ENCODE measurements at regions not wholly inside any gene's neighbourhood (a gene's known extent, or its start where the extent isn't known, plus 50 kb on each side); places are given as distances from the start of the nearest gene placed in this dataset.

- no peak for TF ChIP-seq ELF1 (IDR thresholded peaks at IDR 0.05; ENCODE audit: borderline replicate concordance, low read depth)
- no peak for TF ChIP-seq RAD21 (IDR thresholded peaks at IDR 0.05; ENCODE audit: low read depth)
- TF ChIP-seq ZFX (IDR thresholded peaks at IDR 0.05): no peak
- TF ChIP-seq EZH2phosphoT487 (IDR thresholded peaks at IDR 0.05; ENCODE audit: borderline replicate concordance): no peak
- no peak for TF ChIP-seq MAX (IDR thresholded peaks at IDR 0.05)
- no peak for TF ChIP-seq SRF (IDR thresholded peaks at IDR 0.05; ENCODE audit: low read depth)
Observed at GRCh38 chr5:68746220-68746619, 347.6 kb upstream of the SLC30A5 start (continued).

- Histone ChIP-seq H3K9me2 (ENCODE audit: insufficient read depth) (no peaks in the 10 kb centered on the region), H3K4me2 (ENCODE audit: low read length) (no peak overlapping the region), H3K27ac (ENCODE audit: low read depth, low read length) (no peak overlapping the region), H3K9ac (ENCODE audit: low read length) (no peak overlapping the region), H4K20me1 (ENCODE audit: insufficient read depth) (no peaks in the 10 kb centered on the region), H3K9me3 (ENCODE audit: control insufficient read depth in 1 of 2, insufficient read depth in 1 of 2, low read depth in 1 of 2, low read length in 2 of 2) (no peaks in the 10 kb centered on the region), H3K79me2 (ENCODE audit: insufficient read depth, low read length) (no peaks in the 10 kb centered on the region), H3K36me3 (ENCODE audit: control insufficient read depth in 1 of 2, insufficient read depth in 2 of 2, low read length in 2 of 2) (no peaks in the 10 kb centered on the region), H3K4me1 (ENCODE audit: control insufficient read depth in 1 of 2, insufficient read depth in 2 of 2, low read length in 2 of 2) (no peaks in the 10 kb centered on the region), H3K4me3 (replicated peaks in 1 of 2; ENCODE audit: low read depth in 1 of 2, low read length in 2 of 2) (no peak overlapping the region), H3K27me3 (ENCODE audit: insufficient read depth, low read length) (no peaks in the 10 kb centered on the region), H2AFZ (ENCODE audit: low read depth, low read length, poor library complexity, severe bottlenecking) (no peak overlapping the region)
- DNase-seq (ENCODE audit: low read depth, low spot score) (no peak), ATAC-seq (no peak)
- RAD21 ChIA-PET (ENCODE audit: low non-redundant PET in 1 of 2, low total read pairs in 2 of 2, uncharacterized antibody in 2 of 2, unreplicated experiment in 2 of 2): no interaction called here
- no TSS peak for BruUV-seq (replicated peaks)
- intact Hi-C loops (cut with micrococcal nuclease): loop anchor here (5.0 kb wide), 1 partner anchor 460 kb away; no protein-coding TSS in a partner anchor
- POLR2A ChIA-PET: no interaction called here
- CTCF ChIA-PET: interaction anchor here (1.0 kb wide), 1 partner anchor 461 kb away, joined by 3 read pairs; no protein-coding TSS in a partner anchor
- TF ChIP-seq ZNF274 (IDR thresholded peaks at IDR 0.05; ENCODE audit: low read depth, low read length): no peak
- no peak for TF ChIP-seq CBX3 (IDR thresholded peaks at IDR 0.05; ENCODE audit: low read depth)
- TF ChIP-seq SP1 (IDR thresholded peaks at IDR 0.05; ENCODE audit: low read depth): no peak
- no peak for TF ChIP-seq SRF (IDR thresholded peaks at IDR 0.05; ENCODE audit: low read depth)
- no peak for TF ChIP-seq RAD21 (IDR thresholded peaks at IDR 0.05; ENCODE audit: low read depth)
- no peak for TF ChIP-seq YY1 (IDR thresholded peaks at IDR 0.05; ENCODE audit: extremely low read depth, insufficient replicate concordance, low read depth, low read length)
- no peak for TF ChIP-seq TCF7L2 (IDR thresholded peaks at IDR 0.05; ENCODE audit: borderline replicate concordance, extremely low read depth, insufficient read depth, insufficient read length)
- no peak for TF ChIP-seq ZBTB33 (IDR thresholded peaks at IDR 0.05; ENCODE audit: extremely low read depth, insufficient replicate concordance, low read length)
- TF ChIP-seq EZH2phosphoT487 (IDR thresholded peaks at IDR 0.05; ENCODE audit: borderline replicate concordance): no peak
- TF ChIP-seq CTCF (IDR thresholded peaks at IDR 0.05 in 2 of 3, conservative IDR thresholded peaks at IDR 0.05 in 1 of 3; ENCODE audit: borderline replicate concordance in 1 of 3, insufficient read depth in 1 of 3, low read depth in 2 of 3, low read length in 2 of 3): no peak
- no peak for TF ChIP-seq FOSL1 (IDR thresholded peaks at IDR 0.05; ENCODE audit: low read depth)
- TF ChIP-seq ATF3 (IDR thresholded peaks at IDR 0.05): no peak
- no peak for TF ChIP-seq POLR2A (IDR thresholded peaks at IDR 0.05; ENCODE audit: borderline replicate concordance, extremely low read depth, insufficient read depth, insufficient read length)
- no peak for TF ChIP-seq SIN3A (IDR thresholded peaks at IDR 0.05; ENCODE audit: low read depth)
- no peak for TF ChIP-seq POLR2AphosphoS5 (IDR thresholded peaks at IDR 0.05; ENCODE audit: low read depth, low read length)
- no peak for TF ChIP-seq ZFX (IDR thresholded peaks at IDR 0.05)
- no peak for TF ChIP-seq JUND (IDR thresholded peaks at IDR 0.05)
Observed at GRCh38 chr5:68746643-68747420, 347.0 kb upstream of the SLC30A5 start.

Measured in HCT116 (cell line).